ENCODE measurements at regions not wholly inside any gene's neighbourhood (a gene's known extent, or its start where the extent isn't known, plus 50 kb on each side); places are given as distances from the start of the nearest gene placed in this dataset.

- Histone ChIP-seq H4K20me1 (ENCODE audit: insufficient read depth, low read length) (no peaks in the 10 kb centered on the region), H3K27me3 (ENCODE audit: insufficient read depth, low read length) (no peaks in the 10 kb centered on the region)
- DNase-seq (ENCODE audit: insufficient read length, low spot score, missing footprints) = no peak
These were observed 1268.6 kb downstream of the RAPGEF2 start for GRCh38 chr4:160371446-160371845.

GRCh38 chr4:160372390-160372789, 1269.5 kb downstream of the RAPGEF2 start:
- TF ChIP-seq CTCF (IDR thresholded peaks at IDR 0.05; ENCODE audit: extremely low read depth, low read depth, low read length) = no peak
- Histone ChIP-seq H3K4me3 (ENCODE audit: insufficient read depth, low read length) (no peak overlapping the region), H3K79me2 (ENCODE audit: insufficient read depth, low read length) (no peaks in the 10 kb centered on the region), H3K36me3 (ENCODE audit: insufficient read depth, low read length) (no peaks in the 10 kb centered on the region), H3K9me3 (ENCODE audit: low read depth, low read length) (no peaks in the 10 kb centered on the region), H3K27me3 (ENCODE audit: insufficient read depth, low read length) (no peaks in the 10 kb centered on the region), H3K4me1 (ENCODE audit: insufficient read depth, low read length) (no peaks in the 10 kb centered on the region), H3K4me2 (ENCODE audit: insufficient read depth, low read length) (no peak overlapping the region), H2AFZ (ENCODE audit: low read length) (no peak overlapping the region), H3K27ac (ENCODE audit: low read depth, low read length) (no peak overlapping the region), H4K20me1 (ENCODE audit: insufficient read depth, low read length) (no peaks in the 10 kb centered on the region)
- no peak for DNase-seq (ENCODE audit: insufficient read length, low spot score, missing footprints)

More at GRCh38 chr4:160371446-160371845, 1268.6 kb downstream of the RAPGEF2 start:
- Histone ChIP-seq H2AFZ (ENCODE audit: low read length) (no peak overlapping the region), H3K27ac (ENCODE audit: low read depth, low read length) (no peak overlapping the region), H3K9me3 (ENCODE audit: low read depth, low read length) (no peaks in the 10 kb centered on the region), H3K79me2 (ENCODE audit: insufficient read depth, low read length) (no peaks in the 10 kb centered on the region), H3K4me1 (ENCODE audit: insufficient read depth, low read length) (no peaks in the 10 kb centered on the region), H3K36me3 (ENCODE audit: insufficient read depth, low read length) (no peaks in the 10 kb centered on the region), H3K4me2 (ENCODE audit: insufficient read depth, low read length) (no peak overlapping the region), H3K4me3 (ENCODE audit: insufficient read depth, low read length) (no peak overlapping the region)
- TF ChIP-seq CTCF (IDR thresholded peaks at IDR 0.05; ENCODE audit: extremely low read depth, low read depth, low read length) = no peak

- Histone ChIP-seq H3K4me3 (ENCODE audit: insufficient read depth, low read length) (no peak overlapping the region), H3K4me2 (ENCODE audit: insufficient read depth, low read length) (no peak overlapping the region), H3K36me3 (ENCODE audit: insufficient read depth, low read length) (no peaks in the 10 kb centered on the region), H4K20me1 (ENCODE audit: insufficient read depth, low read length) (no peaks in the 10 kb centered on the region), H3K9me3 (ENCODE audit: low read depth, low read length) (no peaks in the 10 kb centered on the region), H3K27me3 (ENCODE audit: insufficient read depth, low read length) (no peaks in the 10 kb centered on the region), H3K79me2 (ENCODE audit: insufficient read depth, low read length) (no peaks in the 10 kb centered on the region), H2AFZ (ENCODE audit: low read length) (no peak overlapping the region), H3K4me1 (ENCODE audit: insufficient read depth, low read length) (no peaks in the 10 kb centered on the region), H3K27ac (ENCODE audit: low read depth, low read length) (no peak overlapping the region)
- TF ChIP-seq CTCF (IDR thresholded peaks at IDR 0.05; ENCODE audit: extremely low read depth, low read depth, low read length) = no peak
- no peak for DNase-seq (ENCODE audit: insufficient read length, low spot score, missing footprints)
These were observed 1271.0 kb downstream of the RAPGEF2 start for GRCh38 chr4:160373911-160374310.

- no peaks in the 10 kb centered on the region for H4K20me1 ChIP-seq (ENCODE audit: insufficient read depth, low read length)
- H3K4me2 ChIP-seq (ENCODE audit: insufficient read depth, low read length) = no peak overlapping the region
- no peak for DNase-seq (ENCODE audit: insufficient read length, low spot score, missing footprints)
- no peak for TF ChIP-seq CTCF (IDR thresholded peaks at IDR 0.05; ENCODE audit: extremely low read depth, low read depth, low read length)
- H2AFZ ChIP-seq (ENCODE audit: low read length) = no peak overlapping the region
- H3K36me3 ChIP-seq (ENCODE audit: insufficient read depth, low read length) = no peaks in the 10 kb centered on the region
- H3K27ac ChIP-seq (ENCODE audit: low read depth, low read length) = no peak overlapping the region
- no peaks in the 10 kb centered on the region for H3K9me3 ChIP-seq (ENCODE audit: low read depth, low read length)
- H3K4me3 ChIP-seq (ENCODE audit: insufficient read depth, low read length) = no peak overlapping the region
- no peaks in the 10 kb centered on the region for H3K79me2 ChIP-seq (ENCODE audit: insufficient read depth, low read length)
- H3K4me1 ChIP-seq (ENCODE audit: insufficient read depth, low read length) = no peaks in the 10 kb centered on the region
- no peaks in the 10 kb centered on the region for H3K27me3 ChIP-seq (ENCODE audit: insufficient read depth, low read length)
These were observed 1273.0 kb downstream of the RAPGEF2 start for GRCh38 chr4:160375772-160376452.
